Neural progenitor cell (in vitro differentiated cells): ENCODE measurements at regions not wholly inside any gene's neighbourhood (a gene's known extent, or its start where the extent isn't known, plus 50 kb on each side); places are given as distances from the start of the nearest gene placed in this dataset.

Experiments used
- DNase-seq: peaks from one replicate; pipeline ENCODE4 v3.0.0-alpha.2; 2016; ENCODE audit warnings: low spot score
- H2AFZ ChIP-seq: fragments of 200-600 bp; sonication (generic); replicated peaks from 2 replicates; pipeline ENCODE4 v1.6.1; 2016; ENCODE audit warnings: antibody characterized with exemption
- H3F3A ChIP-seq: fragments of 200-600 bp; sonication (generic); 2 replicates; pipeline ENCODE4 v1.6.1; 2016; ENCODE audit warnings: antibody characterized with exemption, low read depth
- H3K27ac ChIP-seq: fragments of 200-600 bp; sonication (generic); 2 replicates; pipeline ENCODE4 v1.5.1; 2016; ENCODE audit warnings: mild to moderate bottlenecking
- H3K27me3 ChIP-seq: fragments of 200-600 bp; sonication (generic); 2 replicates; pipeline ENCODE4 v1.6.1; 2016; ENCODE audit warnings: mild to moderate bottlenecking, moderate library complexity
- H3K36me3 ChIP-seq: fragments of 200-600 bp; sonication (generic); 2 replicates; pipeline ENCODE4 v1.5.1; 2016
- H3K4me1 ChIP-seq: fragments of 200-600 bp; sonication (generic); 2 replicates; pipeline ENCODE4 v1.6.1; 2016; ENCODE audit warnings: mixed run types
- H3K4me2 ChIP-seq: fragments of 200-600 bp; sonication (generic); 2 replicates; pipeline ENCODE4 v1.6.1; 2016
- H3K4me3 ChIP-seq: fragments of 200-600 bp; sonication (generic); 2 replicates; pipeline ENCODE4 v1.5.1; 2016
- H3K79me2 ChIP-seq: fragments of 200-600 bp; sonication (generic); 2 replicates; pipeline ENCODE4 v1.6.1; 2016; ENCODE audit warnings: low read depth
- H3K9ac ChIP-seq: fragments of 200-600 bp; sonication (generic); 2 replicates; pipeline ENCODE4 v1.6.1; 2016
- H3K9me3 ChIP-seq: fragments of 200-600 bp; sonication (generic); 2 replicates; pipeline ENCODE4 v1.5.1; 2016; ENCODE audit warnings: low read depth
- H4K20me1 ChIP-seq: fragments of 200-600 bp; sonication (generic); 2 replicates; pipeline ENCODE4 v1.6.1; 2016; ENCODE audit warnings: low read depth
- H3K27ac Mint-ChIP-seq: 3 replicates; pipeline ENCODE4 v1.8.0; 2021; ENCODE audit warnings: mixed read lengths
- H3K27me3 Mint-ChIP-seq: 2 replicates; pipeline ENCODE4 v1.8.0; 2022; ENCODE audit warnings: low read depth, mild to moderate bottlenecking, inconsistent platforms, moderate library complexity, mixed read lengths; ENCODE audit not compliant: insufficient read depth
- H3K36me3 Mint-ChIP-seq: 3 replicates; pipeline ENCODE4 v1.8.0; 2021; ENCODE audit warnings: mixed read lengths
- H3K4me1 Mint-ChIP-seq: 3 replicates; pipeline ENCODE4 v1.8.0; 2021; ENCODE audit warnings: mixed read lengths
- H3K4me3 Mint-ChIP-seq: 3 replicates; pipeline ENCODE4 v1.8.0; 2021; ENCODE audit warnings: mild to moderate bottlenecking, moderate library complexity, mixed read lengths
- H3K9me3 Mint-ChIP-seq: 3 replicates; pipeline ENCODE4 v1.8.0; 2020; ENCODE audit warnings: mixed read lengths
- EZH2 ChIP-seq: fragments of 200-600 bp; sonication (generic); IDR thresholded peaks from 2 replicates; pipeline ENCODE4 v1.6.1; 2017; ENCODE audit warnings: antibody characterized with exemption, mild to moderate bottlenecking, moderate library complexity
- EZH2phosphoT487 ChIP-seq: fragments of 200-600 bp; sonication (generic); IDR thresholded peaks from 2 replicates; pipeline ENCODE4 v1.6.1; 2017; ENCODE audit warnings: antibody characterized with exemption
- TF ChIP-seq, protein P1 (sequence below): fragments of 200-600 bp; sonication (generic); IDR thresholded peaks from 2 replicates; pipeline ENCODE4 v1.5.1; 2017; ENCODE audit warnings: antibody characterized with exemption, mild to moderate bottlenecking

DNA sequence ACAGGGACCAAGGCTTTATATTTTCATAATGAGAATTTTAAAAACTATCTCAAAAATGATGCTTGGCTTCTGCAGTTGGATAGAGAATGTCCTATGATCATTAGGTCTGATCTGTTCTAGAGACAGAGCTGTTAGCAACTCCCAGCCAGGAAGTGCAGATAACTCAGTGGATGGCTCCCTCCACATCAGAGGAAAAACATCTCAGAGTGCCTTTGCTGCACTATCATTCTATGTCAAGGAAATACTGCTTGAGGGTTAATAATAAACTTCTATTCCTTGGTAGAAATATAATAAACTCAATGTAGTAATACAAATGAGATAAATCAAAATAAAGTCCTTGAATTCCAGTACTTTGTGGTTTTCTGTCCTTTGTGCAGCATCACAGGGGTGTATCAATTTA, 78.0 kb upstream of the BET1 start:
- no peak for DNase-seq
- no peaks in the 10 kb centered on the region for H3K36me3 ChIP-seq
- H3K9me3 ChIP-seq = no peaks in the 10 kb centered on the region
- no peaks in the 10 kb centered on the region for H3F3A ChIP-seq
- no peak for TF ChIP-seq EZH2phosphoT487
- TF ChIP-seq, protein P1, sequence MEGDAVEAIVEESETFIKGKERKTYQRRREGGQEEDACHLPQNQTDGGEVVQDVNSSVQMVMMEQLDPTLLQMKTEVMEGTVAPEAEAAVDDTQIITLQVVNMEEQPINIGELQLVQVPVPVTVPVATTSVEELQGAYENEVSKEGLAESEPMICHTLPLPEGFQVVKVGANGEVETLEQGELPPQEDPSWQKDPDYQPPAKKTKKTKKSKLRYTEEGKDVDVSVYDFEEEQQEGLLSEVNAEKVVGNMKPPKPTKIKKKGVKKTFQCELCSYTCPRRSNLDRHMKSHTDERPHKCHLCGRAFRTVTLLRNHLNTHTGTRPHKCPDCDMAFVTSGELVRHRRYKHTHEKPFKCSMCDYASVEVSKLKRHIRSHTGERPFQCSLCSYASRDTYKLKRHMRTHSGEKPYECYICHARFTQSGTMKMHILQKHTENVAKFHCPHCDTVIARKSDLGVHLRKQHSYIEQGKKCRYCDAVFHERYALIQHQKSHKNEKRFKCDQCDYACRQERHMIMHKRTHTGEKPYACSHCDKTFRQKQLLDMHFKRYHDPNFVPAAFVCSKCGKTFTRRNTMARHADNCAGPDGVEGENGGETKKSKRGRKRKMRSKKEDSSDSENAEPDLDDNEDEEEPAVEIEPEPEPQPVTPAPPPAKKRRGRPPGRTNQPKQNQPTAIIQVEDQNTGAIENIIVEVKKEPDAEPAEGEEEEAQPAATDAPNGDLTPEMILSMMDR = no peak
- TF ChIP-seq EZH2 = no peak
- no peak overlapping the region for H3K27ac ChIP-seq
- no peak overlapping the region for H3K4me3 Mint-ChIP-seq
- peaks cover 10% of the 10 kb centered on the region for H3K4me1 Mint-ChIP-seq
- H4K20me1 ChIP-seq = no peaks in the 10 kb centered on the region
- H3K79me2 ChIP-seq = no peaks in the 10 kb centered on the region
- H2AFZ ChIP-seq = no peak overlapping the region
- H3K27me3 Mint-ChIP-seq = no peaks in the 10 kb centered on the region
- no peaks in the 10 kb centered on the region for H3K36me3 Mint-ChIP-seq
- H3K27ac Mint-ChIP-seq = no peak overlapping the region
- H3K4me3 ChIP-seq = no peak overlapping the region
- H3K4me1 ChIP-seq = no peaks in the 10 kb centered on the region
- no peak overlapping the region for H3K9ac ChIP-seq
- H3K9me3 Mint-ChIP-seq = no peaks in the 10 kb centered on the region
- no peaks in the 10 kb centered on the region for H3K27me3 ChIP-seq
- H3K4me2 ChIP-seq = no peak overlapping the region

DNA sequence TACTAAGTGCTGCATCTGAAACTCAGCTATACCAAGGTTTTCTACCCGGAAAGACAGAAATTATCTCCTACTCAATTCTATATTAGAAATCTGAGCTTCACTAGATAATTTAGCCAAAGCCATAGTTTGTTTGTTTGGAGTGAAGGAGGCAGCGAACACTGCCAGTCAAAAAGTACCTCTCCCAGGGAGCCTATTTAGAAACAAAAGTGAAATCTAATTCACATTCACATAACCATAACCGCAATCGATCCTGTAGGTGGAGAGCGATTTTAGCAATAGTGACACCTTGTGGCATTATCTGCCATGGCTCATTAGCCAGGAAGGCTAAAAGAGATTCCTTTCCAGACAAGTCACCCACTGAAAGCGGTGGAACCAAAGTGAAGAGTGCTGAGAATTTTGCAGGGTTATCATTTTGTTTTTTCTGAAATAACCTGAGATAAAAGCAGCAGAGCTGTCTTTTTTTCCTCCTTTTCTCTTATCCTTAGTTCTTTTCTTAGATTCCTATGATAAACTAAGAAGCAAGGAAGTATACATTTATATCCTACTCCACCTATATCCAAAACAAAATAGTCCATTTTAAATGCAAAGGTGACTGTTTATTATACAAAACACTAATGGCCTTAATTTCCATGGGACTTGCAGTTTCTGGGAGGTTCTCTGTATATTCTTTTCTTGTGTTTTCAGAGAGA, 83.7 kb upstream of the BET1 start:
- H3K27me3 ChIP-seq = no peaks in the 10 kb centered on the region
- no peak overlapping the region for H3K4me3 ChIP-seq
- TF ChIP-seq, protein P1 = peak; percentile 82
- no peak for TF ChIP-seq EZH2

DNA sequence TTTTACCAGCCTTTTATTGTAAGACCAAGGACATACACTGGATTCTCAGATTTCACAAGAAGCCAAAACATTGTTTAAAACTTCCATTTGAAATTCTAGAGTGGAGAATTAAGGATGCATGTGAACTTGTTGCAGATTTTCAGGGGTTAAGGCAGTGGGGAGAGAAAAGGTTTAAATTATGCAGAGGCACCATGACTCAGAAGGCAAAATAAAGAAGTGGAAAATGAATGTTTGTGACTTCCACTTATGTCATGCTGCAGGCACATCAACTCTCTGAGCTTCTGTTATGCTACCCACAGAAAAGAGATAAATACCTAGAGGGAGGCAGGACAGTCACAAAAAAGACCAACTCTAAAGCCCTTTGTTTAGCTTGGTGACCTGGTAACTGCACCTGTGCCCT, 84.4 kb upstream of the BET1 start:
- no peaks in the 10 kb centered on the region for H3K27me3 ChIP-seq
- peaks cover 15% of the 10 kb centered on the region for H3F3A ChIP-seq
- H3K9ac ChIP-seq = no peak overlapping the region
- H3K9me3 ChIP-seq = no peaks in the 10 kb centered on the region
- H3K27ac ChIP-seq = peak overlapping the region; percentile 53
- no peaks in the 10 kb centered on the region for H3K79me2 ChIP-seq
- Mint-ChIP-seq H3K9me3 (no peaks in the 10 kb centered on the region), H3K27ac (peak overlapping the region; percentile 68), H3K36me3 (no peaks in the 10 kb centered on the region), H3K4me1 (peaks cover 17% of the 10 kb centered on the region), H3K27me3 (no peaks in the 10 kb centered on the region), H3K4me3 (no peak overlapping the region)
- no peak for DNase-seq
- no peaks in the 10 kb centered on the region for H4K20me1 ChIP-seq
- H3K36me3 ChIP-seq = no peaks in the 10 kb centered on the region
- TF ChIP-seq EZH2phosphoT487 (peak; percentile 51), EZH2 (no peak)
- peaks cover 20% of the 10 kb centered on the region for H3K4me1 ChIP-seq
- H2AFZ ChIP-seq = no peak overlapping the region
- H3K4me3 ChIP-seq = no peak overlapping the region
- H3K4me2 ChIP-seq = peak overlapping the region; percentile 52

More for the DNA sequence above, 83.7 kb upstream of the BET1 start:
- H3K4me3 Mint-ChIP-seq = no peak overlapping the region
- H3K27ac Mint-ChIP-seq = no peak overlapping the region
- Histone ChIP-seq H3K9ac (no peak overlapping the region), H3K4me1 (peaks cover 20% of the 10 kb centered on the region), H3K4me2 (peak overlapping the region; percentile 52), H4K20me1 (no peaks in the 10 kb centered on the region), H3K79me2 (no peaks in the 10 kb centered on the region), H2AFZ (peak overlapping the region; percentile 71), H3K27ac (no peak overlapping the region), H3K36me3 (no peaks in the 10 kb centered on the region), H3K9me3 (no peaks in the 10 kb centered on the region), H3F3A (peaks cover 15% of the 10 kb centered on the region)
- H3K4me1 Mint-ChIP-seq = peaks cover 17% of the 10 kb centered on the region
- DNase-seq = peak; percentile 72
- H3K27me3 Mint-ChIP-seq = no peaks in the 10 kb centered on the region
- no peaks in the 10 kb centered on the region for H3K36me3 Mint-ChIP-seq
- no peaks in the 10 kb centered on the region for H3K9me3 Mint-ChIP-seq

DNA sequence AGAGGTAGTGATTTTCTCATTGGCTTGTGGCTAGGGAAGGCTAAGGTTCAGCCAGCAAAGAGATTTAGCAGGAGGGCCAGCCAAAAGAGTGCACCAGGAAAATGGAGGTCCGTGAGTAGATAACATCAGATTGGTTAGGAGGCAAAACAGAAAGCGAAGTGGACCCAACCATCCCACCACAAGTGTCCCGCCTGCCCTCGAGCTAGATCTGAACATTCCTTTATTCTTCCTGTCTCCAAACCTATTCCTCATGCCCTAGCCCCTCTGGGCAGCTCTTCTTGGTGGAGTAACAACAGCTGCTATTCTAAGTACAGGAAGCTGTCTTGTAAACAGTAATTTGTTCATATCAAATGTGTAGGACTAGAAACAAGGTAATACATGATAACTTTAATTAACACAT, 85.7 kb upstream of the BET1 start:
- Histone ChIP-seq H3K9me3 (no peaks in the 10 kb centered on the region), H4K20me1 (no peaks in the 10 kb centered on the region), H3K4me1 (peaks cover 20% of the 10 kb centered on the region), H3K4me3 (no peak overlapping the region), H3K79me2 (no peaks in the 10 kb centered on the region), H2AFZ (no peak overlapping the region), H3K4me2 (peak overlapping the region; percentile 52), H3K27me3 (no peaks in the 10 kb centered on the region), H3K27ac (no peak overlapping the region), H3K9ac (no peak overlapping the region), H3F3A (peaks cover 15% of the 10 kb centered on the region), H3K36me3 (no peaks in the 10 kb centered on the region)
- H3K4me1 Mint-ChIP-seq = peaks cover 17% of the 10 kb centered on the region
- no peaks in the 10 kb centered on the region for H3K27me3 Mint-ChIP-seq
- no peak overlapping the region for H3K27ac Mint-ChIP-seq
- no peaks in the 10 kb centered on the region for H3K36me3 Mint-ChIP-seq
- H3K4me3 Mint-ChIP-seq = no peak overlapping the region
- DNase-seq = no peak
- TF ChIP-seq, protein P1 = no peak
- TF ChIP-seq EZH2phosphoT487 (no peak), EZH2 (no peak)
- no peaks in the 10 kb centered on the region for H3K9me3 Mint-ChIP-seq
